Keratinocyte (primary cell): ENCODE measurements at regions not wholly inside any gene's neighbourhood (a gene's known extent, or its start where the extent isn't known, plus 50 kb on each side); places are given as distances from the start of the nearest gene placed in this dataset.

ENCODE experiments used
- DNase-seq: peaks from one replicate; pipeline ENCODE4 v3.0.0-alpha.2; 2011; ENCODE audit warnings: low read depth, missing footprints, low spot score
- FAIRE-seq: peaks from 2 replicates; lab custom pipeline; 2011; peaks lifted over from hg19 to GRCh38; lab: Jason Lieb, UNC
- H2AFZ ChIP-seq: 2 replicates; pipeline ENCODE4 v1.6.0; 2012; ENCODE audit warnings: low read length, control low read depth, inconsistent platforms; ENCODE audit not compliant: control insufficient read depth
- H3K27ac ChIP-seq: 2 replicates; pipeline ENCODE4 v1.5.1; 2011; ENCODE audit warnings: low read length; ENCODE audit not compliant: control insufficient read depth, insufficient read depth
- H3K27me3 ChIP-seq: 3 replicates; pipeline ENCODE4 v1.6.0; 2011; ENCODE audit warnings: low read length; ENCODE audit not compliant: control insufficient read depth, insufficient read depth; ENCODE audit errors: extremely low read depth
- H3K36me3 ChIP-seq, 2 experiments: 2 replicates in 1 of 2; 3 replicates in 1 of 2; pipeline ENCODE4 v1.5.1; 2011; ENCODE audit warnings: low read length in 2 of 2, mild to moderate bottlenecking in 1 of 2; ENCODE audit not compliant: control insufficient read depth in 2 of 2, insufficient read depth in 2 of 2; ENCODE audit errors: extremely low read depth in 1 of 2
- H3K4me1 ChIP-seq: 3 replicates; pipeline ENCODE4 v1.5.1; 2011; ENCODE audit warnings: low read length; ENCODE audit not compliant: control insufficient read depth, insufficient read depth; ENCODE audit errors: extremely low read depth
- H3K4me2 ChIP-seq: 3 replicates; pipeline ENCODE4 v1.6.0; 2011; ENCODE audit warnings: low read depth, low read length; ENCODE audit not compliant: control insufficient read depth, insufficient read depth; ENCODE audit errors: extremely low read depth
- H3K4me3 ChIP-seq, 3 experiments: fragments of 200-600 bp in 1 of 3; sonication (generic) in 1 of 3; 2 replicates in 2 of 3; 3 replicates in 1 of 3; pipeline ENCODE4 v1.5.1; 2011 to 2016; ENCODE audit warnings: low read length in 3 of 3, mild to moderate bottlenecking in 3 of 3, control low read depth in 2 of 3, inconsistent platforms in 1 of 3, low read depth in 1 of 3, mixed read lengths in 1 of 3, mixed run types in 1 of 3, moderate library complexity in 1 of 3; ENCODE audit not compliant: control insufficient read depth in 2 of 3, insufficient read depth in 2 of 3; ENCODE audit errors: extremely low read depth in 1 of 3
- H3K79me2 ChIP-seq: 2 replicates; pipeline ENCODE4 v1.6.0; 2012; ENCODE audit warnings: low read length; ENCODE audit not compliant: control insufficient read depth, insufficient read depth
- H3K9ac ChIP-seq: 3 replicates; pipeline ENCODE4 v1.6.0; 2011; ENCODE audit warnings: low read length; ENCODE audit not compliant: control insufficient read depth, insufficient read depth; ENCODE audit errors: extremely low read depth
- H3K9me1 ChIP-seq: 3 replicates; pipeline ENCODE4 v1.6.0; 2011; ENCODE audit warnings: low read length; ENCODE audit not compliant: control insufficient read depth, insufficient read depth; ENCODE audit errors: extremely low read depth
- H3K9me3 ChIP-seq: 2 replicates; pipeline ENCODE4 v1.5.1; 2012; ENCODE audit warnings: low read depth, low read length; ENCODE audit not compliant: control insufficient read depth
- H4K20me1 ChIP-seq: 3 replicates; pipeline ENCODE4 v1.6.0; 2011; ENCODE audit warnings: low read length; ENCODE audit not compliant: control insufficient read depth, insufficient read depth; ENCODE audit errors: extremely low read depth
- CTCF ChIP-seq, 3 experiments: IDR thresholded peaks in 1 of 3; conservative IDR thresholded peaks in 1 of 3; optimal IDR thresholded peaks in 1 of 3; 2 replicates in 2 of 3; 3 replicates in 1 of 3; pipeline versions ENCODE3 to v1.5.1; 2011; ENCODE audit warnings: low read length in 3 of 3, mild to moderate bottlenecking in 3 of 3, moderate library complexity in 2 of 3, control low read depth in 1 of 3, inconsistent platforms in 1 of 3; ENCODE audit not compliant: insufficient read depth in 2 of 3; ENCODE audit errors: extremely low read depth in 1 of 3
- EZH2 ChIP-seq: IDR thresholded peaks from one replicate; pipeline ENCODE4 v1.6.1; 2012; ENCODE audit warnings: inconsistent platforms, mild to moderate bottlenecking, low read length, moderate library complexity
- dilution Hi-C: fragments of 300-500 bp; cut with MboI; formaldehyde crosslinking; loops from one replicate; pipeline ENCODE4 v1.7.0; 2020; ENCODE audit warnings: low sequenced_read_pairs; ENCODE audit not compliant: extremely low pct_ligation_motif_present

- Histone ChIP-seq H3K27me3 (no peaks in the 10 kb centered on the region), H3K9me1 (no peaks in the 10 kb centered on the region), H3K4me2 (no peak overlapping the region), H3K36me3 (no peaks in the 10 kb centered on the region), H3K4me3 (no peak overlapping the region), H4K20me1 (no peaks in the 10 kb centered on the region), H3K9ac (no peak overlapping the region), H3K79me2 (no peaks in the 10 kb centered on the region), H3K27ac (no peak overlapping the region), H2AFZ (no peak overlapping the region), H3K9me3 (peaks cover 1% of the 10 kb centered on the region), H3K4me1 (no peaks in the 10 kb centered on the region)
- dilution Hi-C loops, result no loop called here
- DNase-seq (no peak), FAIRE-seq (no peak)
- TF ChIP-seq CTCF (optimal IDR thresholded peaks at IDR 0.05 in 1 of 3, IDR thresholded peaks at IDR 0.05 in 1 of 3, conservative IDR thresholded peaks at IDR 0.05 in 1 of 3; ENCODE audit: extremely low read depth in 1 of 3, insufficient read depth in 2 of 3, low read length in 3 of 3) (no peak), EZH2 (no peak)
These were observed 131.2 kb upstream of the B3GAT1 start for GRCh38 chr11:134543241-134543640.

DNA sequence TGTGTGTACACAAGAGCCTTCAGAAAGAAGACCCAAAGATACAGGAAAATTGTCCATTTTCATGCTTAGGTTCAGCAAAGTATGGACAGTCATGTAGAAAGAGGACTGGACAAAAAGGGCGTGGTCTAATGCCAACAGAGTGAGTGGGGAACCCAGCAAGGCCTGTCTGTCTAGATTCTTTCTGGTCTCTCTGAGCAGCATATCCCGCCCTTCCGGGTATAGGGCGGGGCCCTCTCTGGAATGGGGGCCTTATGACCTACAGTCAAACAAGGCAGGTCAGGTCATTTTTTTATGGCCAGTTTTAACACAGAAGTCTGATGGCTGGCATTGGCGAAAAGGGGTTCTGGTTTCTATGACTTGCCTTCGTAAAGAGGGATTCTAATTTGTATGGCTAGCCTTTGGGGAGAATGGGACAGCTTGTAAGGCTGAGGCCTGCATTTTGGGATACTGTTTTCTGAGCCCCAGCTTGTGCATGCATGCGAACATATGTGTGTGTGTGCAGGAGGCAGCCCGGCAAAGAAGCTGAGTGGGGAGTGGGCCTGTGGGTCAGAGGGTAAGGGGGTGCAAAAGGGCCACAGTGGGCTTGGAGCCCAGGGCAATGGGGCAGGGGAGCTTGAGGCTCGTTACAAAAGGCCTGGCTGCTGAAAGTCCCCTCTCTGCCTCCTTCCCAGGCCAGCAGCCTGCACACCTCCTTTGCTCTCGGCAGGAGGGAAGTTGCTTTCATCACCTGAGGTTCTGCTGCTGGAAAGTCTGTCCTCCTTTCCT, 130.5 kb upstream of the B3GAT1 start:
- Histone ChIP-seq H3K79me2 (no peaks in the 10 kb centered on the region), H3K9me3 (peaks cover 1% of the 10 kb centered on the region), H3K27ac (no peak overlapping the region), H3K36me3 (no peaks in the 10 kb centered on the region), H3K9ac (no peak overlapping the region), H3K4me3 (no peak overlapping the region), H2AFZ (no peak overlapping the region), H3K4me2 (no peak overlapping the region), H3K9me1 (no peaks in the 10 kb centered on the region), H4K20me1 (no peaks in the 10 kb centered on the region), H3K27me3 (no peaks in the 10 kb centered on the region), H3K4me1 (no peaks in the 10 kb centered on the region)
- dilution Hi-C loops, result no loop called here
- TF ChIP-seq CTCF (optimal IDR thresholded peaks at IDR 0.05 in 1 of 3, IDR thresholded peaks at IDR 0.05 in 1 of 3, conservative IDR thresholded peaks at IDR 0.05 in 1 of 3; ENCODE audit: extremely low read depth in 1 of 3, insufficient read depth in 2 of 3, low read length in 3 of 3) (no peak), EZH2 (no peak)
- DNase-seq, result no peak
- no peak for FAIRE-seq
